Liver (tissue), 3 donors: ENCODE measurements at regions not wholly inside any gene's neighbourhood (a gene's known extent, or its start where the extent isn't known, plus 50 kb on each side); places are given as distances from the start of the nearest gene placed in this dataset.

ENCODE experiments used
- CTCF ChIP-seq: fragments of 150-350 bp; IDR thresholded peaks from 2 replicates; pipeline ENCODE4 v1.5.1; 2017; ENCODE audit warnings: improper control_type of control experiment, low read depth, low read length; ENCODE audit not compliant: missing input control
- EGR1 ChIP-seq, 2 donors: IDR thresholded peaks; 2 replicates each; pipeline ENCODE4 v1.6.1; 2016 to 2018; ENCODE audit warnings: antibody characterized with exemption in 2 of 2, low read depth in 2 of 2
- FOXA1 ChIP-seq: IDR thresholded peaks from 2 replicates; pipeline ENCODE4 v1.6.1; 2016; ENCODE audit warnings: antibody characterized with exemption
- GABPA ChIP-seq, 2 donors: IDR thresholded peaks in 1 of 2; conservative IDR thresholded peaks in 1 of 2; 2 replicates each; pipeline ENCODE4 v1.6.1; 2016; ENCODE audit warnings: antibody characterized with exemption in 2 of 2, mild to moderate bottlenecking in 1 of 2, moderate library complexity in 1 of 2
- HNF4G ChIP-seq: IDR thresholded peaks from 2 replicates; pipeline ENCODE4 v1.6.1; 2016; ENCODE audit warnings: antibody characterized with exemption
- JUND ChIP-seq, 2 donors: IDR thresholded peaks; 2 replicates each; pipeline ENCODE4 v1.6.1; 2016; ENCODE audit warnings: antibody characterized with exemption in 2 of 2
- MAX ChIP-seq: IDR thresholded peaks from 2 replicates; pipeline ENCODE4 v1.6.1; 2016; ENCODE audit warnings: antibody characterized with exemption
- RAD21 ChIP-seq, 2 donors: IDR thresholded peaks; 2 replicates each; pipeline ENCODE4 v1.6.1; 2016; ENCODE audit warnings: antibody characterized with exemption in 2 of 2, mild to moderate bottlenecking in 2 of 2
- REST ChIP-seq: IDR thresholded peaks from 2 replicates; pipeline ENCODE4 v1.6.1; 2016; ENCODE audit warnings: antibody characterized with exemption, mild to moderate bottlenecking
- SP1 ChIP-seq: IDR thresholded peaks from 2 replicates; pipeline ENCODE4 v1.6.1; 2018; ENCODE audit warnings: antibody characterized with exemption, mild to moderate bottlenecking
- donor health status: healthy.
- donor health status: healthy.

- TF ChIP-seq CTCF (peak; percentile 28), JUND (IDR thresholded peaks at IDR 0.05) (no peak), EGR1 (IDR thresholded peaks at IDR 0.05; ENCODE audit: low read depth in 2 of 2) (no peak), HNF4G (no peak), MAX (no peak), REST (no peak), SP1 (no peak), RAD21 (IDR thresholded peaks at IDR 0.05) (peak; percentile 51 to 72), FOXA1 (no peak), GABPA (IDR thresholded peaks at IDR 0.05 in 1 of 2, conservative IDR thresholded peaks at IDR 0.05 in 1 of 2) (no peak)
These were observed 235.0 kb upstream of the PLPP4 start for GRCh38 chr10:120221873-120222485.
